ENCODE measurements at regions not wholly inside any gene's neighbourhood (a gene's known extent, or its start where the extent isn't known, plus 50 kb on each side); places are given as distances from the start of the nearest gene placed in this dataset.

DNA sequence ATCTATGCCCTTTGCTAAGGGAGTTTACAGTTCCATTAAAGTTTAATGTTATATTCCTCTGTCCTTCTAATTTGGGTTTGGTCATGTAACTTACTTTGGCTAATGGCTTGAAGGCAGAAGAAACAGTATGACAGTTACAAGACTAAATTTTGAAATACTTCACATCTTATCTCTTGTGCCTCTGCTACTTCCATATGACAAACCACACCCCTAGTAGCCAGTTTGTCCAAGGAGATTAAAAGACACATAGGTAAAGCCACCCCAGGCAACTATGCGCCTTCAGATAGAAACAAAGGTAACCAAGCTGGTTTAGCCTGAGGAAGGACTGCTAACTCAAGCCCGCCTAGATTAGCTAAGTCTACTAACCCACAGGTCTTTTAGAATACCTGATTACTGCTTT is 273.4 kb upstream of the MIR17HG start:
- TF ChIP-seq, protein P1, sequence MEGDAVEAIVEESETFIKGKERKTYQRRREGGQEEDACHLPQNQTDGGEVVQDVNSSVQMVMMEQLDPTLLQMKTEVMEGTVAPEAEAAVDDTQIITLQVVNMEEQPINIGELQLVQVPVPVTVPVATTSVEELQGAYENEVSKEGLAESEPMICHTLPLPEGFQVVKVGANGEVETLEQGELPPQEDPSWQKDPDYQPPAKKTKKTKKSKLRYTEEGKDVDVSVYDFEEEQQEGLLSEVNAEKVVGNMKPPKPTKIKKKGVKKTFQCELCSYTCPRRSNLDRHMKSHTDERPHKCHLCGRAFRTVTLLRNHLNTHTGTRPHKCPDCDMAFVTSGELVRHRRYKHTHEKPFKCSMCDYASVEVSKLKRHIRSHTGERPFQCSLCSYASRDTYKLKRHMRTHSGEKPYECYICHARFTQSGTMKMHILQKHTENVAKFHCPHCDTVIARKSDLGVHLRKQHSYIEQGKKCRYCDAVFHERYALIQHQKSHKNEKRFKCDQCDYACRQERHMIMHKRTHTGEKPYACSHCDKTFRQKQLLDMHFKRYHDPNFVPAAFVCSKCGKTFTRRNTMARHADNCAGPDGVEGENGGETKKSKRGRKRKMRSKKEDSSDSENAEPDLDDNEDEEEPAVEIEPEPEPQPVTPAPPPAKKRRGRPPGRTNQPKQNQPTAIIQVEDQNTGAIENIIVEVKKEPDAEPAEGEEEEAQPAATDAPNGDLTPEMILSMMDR (conservative IDR thresholded peaks at IDR 0.05; ENCODE audit: low read depth, low read length): no peak
- TF ChIP-seq RAD21 (IDR thresholded peaks at IDR 0.05; ENCODE audit: low read length) (no peak), POLR2A (IDR thresholded peaks at IDR 0.05; ENCODE audit: low read depth, low read length) (no peak), RFX5 (IDR thresholded peaks at IDR 0.05; ENCODE audit: low read depth, low read length) (no peak), MAZ (IDR thresholded peaks at IDR 0.05; ENCODE audit: borderline replicate concordance, low read depth, low read length) (no peak), RCOR1 (IDR thresholded peaks at IDR 0.05; ENCODE audit: insufficient replicate concordance, low read length) (no peak), BHLHE40 (IDR thresholded peaks at IDR 0.05; ENCODE audit: low read depth, low read length) (no peak), SMC3 (IDR thresholded peaks at IDR 0.05; ENCODE audit: low read depth, low read length) (no peak)
- TF ChIP-seq, protein P2, sequence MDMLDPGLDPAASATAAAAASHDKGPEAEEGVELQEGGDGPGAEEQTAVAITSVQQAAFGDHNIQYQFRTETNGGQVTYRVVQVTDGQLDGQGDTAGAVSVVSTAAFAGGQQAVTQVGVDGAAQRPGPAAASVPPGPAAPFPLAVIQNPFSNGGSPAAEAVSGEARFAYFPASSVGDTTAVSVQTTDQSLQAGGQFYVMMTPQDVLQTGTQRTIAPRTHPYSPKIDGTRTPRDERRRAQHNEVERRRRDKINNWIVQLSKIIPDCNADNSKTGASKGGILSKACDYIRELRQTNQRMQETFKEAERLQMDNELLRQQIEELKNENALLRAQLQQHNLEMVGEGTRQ (IDR thresholded peaks at IDR 0.05; ENCODE audit: low read depth, low read length): no peak
- TF ChIP-seq, protein P3, sequence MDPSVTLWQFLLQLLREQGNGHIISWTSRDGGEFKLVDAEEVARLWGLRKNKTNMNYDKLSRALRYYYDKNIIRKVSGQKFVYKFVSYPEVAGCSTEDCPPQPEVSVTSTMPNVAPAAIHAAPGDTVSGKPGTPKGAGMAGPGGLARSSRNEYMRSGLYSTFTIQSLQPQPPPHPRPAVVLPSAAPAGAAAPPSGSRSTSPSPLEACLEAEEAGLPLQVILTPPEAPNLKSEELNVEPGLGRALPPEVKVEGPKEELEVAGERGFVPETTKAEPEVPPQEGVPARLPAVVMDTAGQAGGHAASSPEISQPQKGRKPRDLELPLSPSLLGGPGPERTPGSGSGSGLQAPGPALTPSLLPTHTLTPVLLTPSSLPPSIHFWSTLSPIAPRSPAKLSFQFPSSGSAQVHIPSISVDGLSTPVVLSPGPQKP (IDR thresholded peaks at IDR 0.05; ENCODE audit: borderline replicate concordance, low read depth, low read length): no peak

Measured in IMR-90 (cell line).